Testis (tissue), 2 donors: ENCODE measurements at regions not wholly inside any gene's neighbourhood (a gene's known extent, or its start where the extent isn't known, plus 50 kb on each side); places are given as distances from the start of the nearest gene placed in this dataset.

ENCODE experiments used
- DNase-seq: peaks from one replicate; pipeline ENCODE4 v3.0.0-alpha.2; 2019
- H3K27ac ChIP-seq, 2 donors: fragments of 200-600 bp; sonication (generic); one replicate each; pipeline ENCODE4 v1.5.1; 2019
- H3K27me3 ChIP-seq: fragments of 200-600 bp; sonication (generic); one replicate; pipeline ENCODE4 v1.5.1; 2019
- H3K36me3 ChIP-seq: fragments of 200-600 bp; sonication (generic); one replicate; pipeline ENCODE4 v1.5.1; 2017; ENCODE audit warnings: low read depth; ENCODE audit errors: missing control alignments
- H3K4me1 ChIP-seq: fragments of 200-600 bp; sonication (generic); one replicate; pipeline ENCODE4 v1.5.1; 2019
- H3K4me3 ChIP-seq, 2 donors: fragments of 200-600 bp; sonication (generic); one replicate each; pipeline ENCODE4 v1.5.1; 2017 to 2019
- H3K9me3 ChIP-seq: fragments of 200-600 bp; sonication (generic); one replicate; pipeline ENCODE4 v1.5.1; 2017
- CTCF ChIP-seq, 3 experiments: fragments of 450-650 bp in 2 of 3; fragments of 200-600 bp in 1 of 3; sonication (generic) in 1 of 3; IDR thresholded peaks; one replicate each; pipeline ENCODE4 v1.5.1; 2016 to 2019; ENCODE audit warnings: antibody characterized with exemption in 3 of 3, mild to moderate bottlenecking in 2 of 3, moderate library complexity in 1 of 3
- POLR2A ChIP-seq: fragments of 450-650 bp; IDR thresholded peaks from one replicate; pipeline ENCODE4 v1.6.1; 2017; ENCODE audit warnings: antibody characterized with exemption, mild to moderate bottlenecking, moderate library complexity
- WGBS, 2 donors: methylation state at CpG; one replicate each; pipeline ENCODE4 v1.1.5; 2018; 5-methylcytosine and 5-hydroxymethylcytosine counted together
- intact Hi-C: fragments of 100-400 bp; cut with DNase I; formaldehyde crosslinking; loops from one replicate; pipeline ENCODE4 v1.15.1; 2023; ENCODE audit warnings: low total_unique reads

GRCh38 chr20:52263757-52264156 is 72.2 kb upstream of the ZFP64 start:
- TF ChIP-seq POLR2A (no peak), CTCF (IDR thresholded peaks at IDR 0.05) (no peak)
- 65 to 72% methylated on average over 1 of the region's 1 CpG for WGBS, 2 donors
- Histone ChIP-seq H3K36me3 (no peaks in the 10 kb centered on the region), H3K4me3 (no peak overlapping the region), H3K9me3 (no peaks in the 10 kb centered on the region), H3K27me3 (no peaks in the 10 kb centered on the region), H3K4me1 (no peaks in the 10 kb centered on the region), H3K27ac (no peak overlapping the region)
- intact Hi-C loops: no loop called here
- no peak for DNase-seq

GRCh38 chr20:52261792-52262191 is 70.2 kb upstream of the ZFP64 start:
- no peaks in the 10 kb centered on the region for H3K4me1 ChIP-seq
- TF ChIP-seq CTCF (IDR thresholded peaks at IDR 0.05) (no peak), POLR2A (no peak)
- intact Hi-C loops: no loop called here

GRCh38 chr20:52259295-52259694 is 67.7 kb upstream of the ZFP64 start:
- intact Hi-C loops: no loop called here
- no peak for TF ChIP-seq CTCF (IDR thresholded peaks at IDR 0.05)
- no peak for TF ChIP-seq POLR2A
- H3K4me1 ChIP-seq: no peaks in the 10 kb centered on the region
- DNase-seq: no peak
- no peaks in the 10 kb centered on the region for H3K36me3 ChIP-seq
- H3K9me3 ChIP-seq: no peaks in the 10 kb centered on the region
- H3K27me3 ChIP-seq: no peaks in the 10 kb centered on the region
- WGBS, 2 donors: 53 to 57% methylated on average over 2 of the region's 2 CpGs
- H3K4me3 ChIP-seq: no peak overlapping the region
- no peak overlapping the region for H3K27ac ChIP-seq

More at GRCh38 chr20:52261792-52262191, 70.2 kb upstream of the ZFP64 start:
- DNase-seq: no peak
- H3K9me3 ChIP-seq: no peaks in the 10 kb centered on the region
- no peak overlapping the region for H3K4me3 ChIP-seq
- H3K36me3 ChIP-seq: no peaks in the 10 kb centered on the region
- H3K27me3 ChIP-seq: no peaks in the 10 kb centered on the region
- H3K27ac ChIP-seq: no peak overlapping the region

- Histone ChIP-seq H3K27me3 (no peaks in the 10 kb centered on the region), H3K9me3 (no peaks in the 10 kb centered on the region), H3K36me3 (no peaks in the 10 kb centered on the region), H3K4me1 (no peaks in the 10 kb centered on the region), H3K4me3 (no peak overlapping the region), H3K27ac (no peak overlapping the region)
- 95 to 96% methylated on average over 6 to 7 of the region's 7 CpGs for WGBS, 2 donors
- intact Hi-C loops: no loop called here
- TF ChIP-seq CTCF (IDR thresholded peaks at IDR 0.05) (no peak), POLR2A (no peak)
- no peak for DNase-seq
These were observed 64.9 kb upstream of the ZFP64 start for GRCh38 chr20:52256454-52256853.

- H3K4me3 ChIP-seq: no peak overlapping the region
- H3K36me3 ChIP-seq: no peaks in the 10 kb centered on the region
- intact Hi-C loops: no loop called here
- no peak overlapping the region for H3K27ac ChIP-seq
- TF ChIP-seq CTCF (IDR thresholded peaks at IDR 0.05) (no peak), POLR2A (no peak)
- DNase-seq: no peak
- no peaks in the 10 kb centered on the region for H3K9me3 ChIP-seq
- H3K4me1 ChIP-seq: no peaks in the 10 kb centered on the region
- WGBS, 2 donors: 72 to 87% methylated on average over 5 of the region's 5 CpGs
- no peaks in the 10 kb centered on the region for H3K27me3 ChIP-seq
These were observed 61.1 kb upstream of the ZFP64 start for GRCh38 chr20:52252664-52253063.
